ENCODE measurements at regions not wholly inside any gene's neighbourhood (a gene's known extent, or its start where the extent isn't known, plus 50 kb on each side); places are given as distances from the start of the nearest gene placed in this dataset.

DNA sequence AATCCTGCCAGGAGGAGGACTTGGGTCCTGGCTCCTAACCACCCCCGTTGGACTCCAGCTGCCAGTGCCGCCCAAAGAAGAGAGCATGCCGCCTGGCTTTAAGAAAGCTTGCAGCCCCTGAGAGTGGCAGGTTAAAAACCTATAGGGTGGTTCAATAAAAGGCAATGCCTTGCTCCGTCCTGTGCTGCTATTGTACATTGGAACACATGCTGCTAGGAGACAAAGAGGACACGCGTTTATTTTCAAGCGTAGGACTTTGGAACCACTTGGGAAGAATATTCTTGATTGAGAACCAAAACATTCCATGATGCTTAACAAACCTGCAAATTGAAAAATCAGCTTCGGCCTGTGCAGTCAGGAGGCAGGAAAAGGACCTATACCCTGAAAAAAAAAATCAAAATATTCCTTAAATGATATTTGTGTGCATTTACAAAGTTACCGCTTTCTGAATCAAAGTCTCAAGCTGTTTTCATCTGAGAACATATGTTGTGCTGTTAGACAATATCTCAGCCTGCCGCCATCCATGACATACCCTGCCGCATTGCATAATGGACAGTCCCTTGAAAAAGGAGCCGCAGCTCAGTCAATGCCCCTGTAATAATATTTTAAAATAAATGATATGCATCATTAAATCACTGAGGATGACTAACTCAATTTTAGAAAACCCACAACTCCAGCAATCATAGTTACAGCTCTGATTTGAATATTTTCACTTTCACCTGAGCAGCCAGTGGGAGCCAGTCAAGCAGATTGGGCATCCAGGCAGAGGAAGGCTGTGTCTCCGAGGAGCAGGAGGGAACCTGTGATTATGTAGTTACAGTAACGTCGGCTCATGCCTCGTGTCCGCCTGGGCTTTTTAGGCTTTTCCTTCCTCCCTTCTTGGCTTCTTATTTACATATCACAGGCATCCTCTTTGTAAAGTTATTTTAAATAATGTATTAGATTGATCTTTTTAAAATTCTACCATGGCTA, 805.6 kb upstream of the FANCL start:
- WGBS, 3 donors, result 79 to 83% (median 79%) methylated on average over 17 of the region's 17 CpGs
- Histone ChIP-seq H3K9me3 (no peaks in the 10 kb centered on the region), H3K4me1 (no peaks in the 10 kb centered on the region), H3K27ac (no peak overlapping the region), H3K4me3 (no peak overlapping the region), H3K36me3 (ENCODE audit: insufficient read depth in 1 of 2, low read depth in 1 of 2) (no peaks in the 10 kb centered on the region), H3K27me3 (ENCODE audit: insufficient read depth in 3 of 3, low read length in 2 of 3) (no peaks in the 10 kb centered on the region)
- intact Hi-C loops (cut with DNase I), result no loop called here
- TF ChIP-seq, protein P1, sequence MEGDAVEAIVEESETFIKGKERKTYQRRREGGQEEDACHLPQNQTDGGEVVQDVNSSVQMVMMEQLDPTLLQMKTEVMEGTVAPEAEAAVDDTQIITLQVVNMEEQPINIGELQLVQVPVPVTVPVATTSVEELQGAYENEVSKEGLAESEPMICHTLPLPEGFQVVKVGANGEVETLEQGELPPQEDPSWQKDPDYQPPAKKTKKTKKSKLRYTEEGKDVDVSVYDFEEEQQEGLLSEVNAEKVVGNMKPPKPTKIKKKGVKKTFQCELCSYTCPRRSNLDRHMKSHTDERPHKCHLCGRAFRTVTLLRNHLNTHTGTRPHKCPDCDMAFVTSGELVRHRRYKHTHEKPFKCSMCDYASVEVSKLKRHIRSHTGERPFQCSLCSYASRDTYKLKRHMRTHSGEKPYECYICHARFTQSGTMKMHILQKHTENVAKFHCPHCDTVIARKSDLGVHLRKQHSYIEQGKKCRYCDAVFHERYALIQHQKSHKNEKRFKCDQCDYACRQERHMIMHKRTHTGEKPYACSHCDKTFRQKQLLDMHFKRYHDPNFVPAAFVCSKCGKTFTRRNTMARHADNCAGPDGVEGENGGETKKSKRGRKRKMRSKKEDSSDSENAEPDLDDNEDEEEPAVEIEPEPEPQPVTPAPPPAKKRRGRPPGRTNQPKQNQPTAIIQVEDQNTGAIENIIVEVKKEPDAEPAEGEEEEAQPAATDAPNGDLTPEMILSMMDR (IDR thresholded peaks at IDR 0.05), result no peak
- DNase-seq (no peak), ATAC-seq (no peak)

DNA sequence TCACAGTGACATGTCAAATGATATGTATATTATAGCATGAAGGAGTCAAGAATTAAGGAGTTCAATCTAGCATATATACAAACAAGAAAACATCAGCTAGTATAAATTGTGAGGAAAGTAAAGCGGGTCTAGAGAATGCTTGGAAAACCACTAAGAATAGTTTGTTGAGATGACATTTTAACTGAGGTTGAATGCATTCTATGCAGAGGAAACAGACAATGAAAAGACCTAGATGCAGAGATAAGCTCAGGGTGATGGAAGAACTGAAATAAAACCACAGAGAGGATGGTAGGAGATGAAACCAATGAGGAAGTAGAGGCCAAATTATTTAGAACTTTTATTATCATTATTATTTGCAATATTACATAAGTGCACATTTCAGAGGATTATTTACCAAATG, 803.6 kb upstream of the FANCL start:
- no peak for DNase-seq
- no peaks in the 10 kb centered on the region for H3K27me3 ChIP-seq (ENCODE audit: insufficient read depth in 3 of 3, low read length in 2 of 3)
- H3K4me3 ChIP-seq, result no peak overlapping the region
- no peaks in the 10 kb centered on the region for H3K4me1 ChIP-seq
- 89 to 100% (median 95%) methylated on average over 1 of the region's 1 CpG for WGBS, 3 donors
- H3K36me3 ChIP-seq (ENCODE audit: insufficient read depth in 1 of 2, low read depth in 1 of 2), result no peaks in the 10 kb centered on the region
- no peak overlapping the region for H3K27ac ChIP-seq
- TF ChIP-seq, protein P1 (IDR thresholded peaks at IDR 0.05), result no peak
- no peak for ATAC-seq
- no peaks in the 10 kb centered on the region for H3K9me3 ChIP-seq
- intact Hi-C loops (cut with DNase I), result no loop called here

DNA sequence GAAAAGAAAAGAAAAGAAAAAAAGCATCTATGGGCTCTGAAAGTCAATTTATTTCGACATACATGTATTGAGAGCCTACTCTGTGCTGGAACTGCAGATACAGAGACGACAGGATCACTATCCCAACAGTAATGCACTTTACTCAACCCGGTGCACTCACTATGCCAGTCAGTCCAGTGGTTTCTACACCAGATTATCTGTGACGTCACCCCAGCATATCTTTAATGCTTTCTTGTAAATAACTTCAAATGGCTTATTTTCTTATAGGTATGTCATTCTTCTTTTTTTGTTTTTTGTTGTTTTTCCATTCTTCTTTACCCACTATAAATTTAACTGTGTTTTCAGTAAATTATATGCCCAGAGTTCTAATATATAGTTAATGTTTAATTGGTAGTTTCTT, 800.0 kb upstream of the FANCL start:
- ATAC-seq (no peak), DNase-seq (no peak)
- WGBS, 3 donors, result 68 to 78% (median 69%) methylated on average over 4 of the region's 4 CpGs
- intact Hi-C loops (cut with DNase I), result no loop called here
- Histone ChIP-seq H3K4me1 (no peaks in the 10 kb centered on the region), H3K9me3 (no peaks in the 10 kb centered on the region), H3K36me3 (ENCODE audit: insufficient read depth in 1 of 2, low read depth in 1 of 2) (no peaks in the 10 kb centered on the region), H3K27me3 (ENCODE audit: insufficient read depth in 3 of 3, low read length in 2 of 3) (no peaks in the 10 kb centered on the region), H3K27ac (no peak overlapping the region), H3K4me3 (no peak overlapping the region)
- TF ChIP-seq, protein P1 (IDR thresholded peaks at IDR 0.05), result no peak

DNA sequence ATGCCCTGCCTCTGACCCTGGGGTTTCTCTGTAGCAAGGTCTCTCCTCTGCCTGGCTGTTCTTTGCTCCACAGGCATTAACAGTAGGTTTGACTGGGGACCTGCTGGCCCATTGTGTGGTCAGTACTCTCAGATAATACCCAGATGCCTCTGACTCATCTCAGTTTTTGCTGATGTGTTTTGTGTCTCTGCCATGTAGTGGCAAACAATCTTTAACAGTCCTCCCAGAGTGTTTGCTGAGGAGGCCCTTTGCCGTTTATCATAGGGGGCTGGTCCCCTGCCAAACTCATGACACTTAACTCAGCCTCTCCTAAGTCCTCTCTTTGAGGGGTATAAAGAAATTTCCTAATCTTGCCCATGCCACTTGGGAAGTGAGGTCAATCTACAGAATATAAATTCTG, 793.7 kb upstream of the FANCL start:
- intact Hi-C loops (cut with DNase I), result no loop called here
- no peaks in the 10 kb centered on the region for H3K9me3 ChIP-seq
- 25 to 30% (median 27%) methylated on average over 1 of the region's 1 CpG for WGBS, 3 donors
- no peaks in the 10 kb centered on the region for H3K36me3 ChIP-seq (ENCODE audit: insufficient read depth in 1 of 2, low read depth in 1 of 2)
- ATAC-seq (no peak), DNase-seq (no peak)
- no peak overlapping the region for H3K27ac ChIP-seq
- H3K27me3 ChIP-seq (ENCODE audit: insufficient read depth in 3 of 3, low read length in 2 of 3), result no peaks in the 10 kb centered on the region
- H3K4me1 ChIP-seq, result no peaks in the 10 kb centered on the region
- TF ChIP-seq, protein P1 (IDR thresholded peaks at IDR 0.05), result no peak
- H3K4me3 ChIP-seq, result no peak overlapping the region
